ENCODE measurements at regions not wholly inside any gene's neighbourhood (a gene's known extent, or its start where the extent isn't known, plus 50 kb on each side); places are given as distances from the start of the nearest gene placed in this dataset.
"Not testable (repeated sequence)": the region's sequence is repeated elsewhere in the genome, so short reads cannot be mapped to it uniquely, and the experiment has no call there.

- POLR2A ChIA-PET: no interaction called here
- CTCF ChIA-PET (ENCODE audit: low intra/inter-chr PET ratio, low total read pairs): no interaction called here
- Histone ChIP-seq H3K36me3 (replicated peaks in 1 of 2; ENCODE audit: control insufficient read depth in 1 of 2, insufficient read depth in 2 of 2, low read length in 2 of 2) (no peaks in the 10 kb centered on the region), H3K9me3 (ENCODE audit: low read length) (no peaks in the 10 kb centered on the region), H3K4me1 (ENCODE audit: insufficient read depth, low read length) (no peaks in the 10 kb centered on the region), H2AFZ (ENCODE audit: low read length) (no peak overlapping the region), H3K27me3 (ENCODE audit: control insufficient read depth in 1 of 2, insufficient read depth in 2 of 2, low read length in 2 of 2) (no peaks in the 10 kb centered on the region; a peak in 1 of 5 replicates), H3K9ac (ENCODE audit: insufficient read depth, low read depth, low read length) (no peak overlapping the region), H3K4me2 (ENCODE audit: low read depth, low read length) (no peak overlapping the region), H4K20me1 (ENCODE audit: insufficient read depth, low read length) (no peaks in the 10 kb centered on the region), H3K27ac (ENCODE audit: extremely low read length, insufficient read depth, low read length) (no peak overlapping the region), H3K79me2 (ENCODE audit: insufficient read depth, low read length) (no peaks in the 10 kb centered on the region), H3K4me3 (replicated peaks in 1 of 3; ENCODE audit: insufficient read depth in 1 of 3, low read depth in 2 of 3, low read length in 3 of 3) (no peak overlapping the region)
- 0% methylated on average over 2 of the region's 2 CpGs for WGBS (ENCODE audit: low lambda C conversion rate)
- ATAC-seq (no peak), FAIRE-seq (no peak), DNase-seq (ENCODE audit: low spot score) (no peak)
- TF ChIP-seq HDAC6 (IDR thresholded peaks at IDR 0.05; ENCODE audit: low read depth, low read length): no peak
- no peak for TF ChIP-seq ZNF12 (CRISPR knock-in tag; IDR thresholded peaks at IDR 0.05)
- 0 out of 2 replicates have a peak, but pooled peaks have one; percentile 6 for TF ChIP-seq CEBPB (IDR thresholded peaks at IDR 0.05; ENCODE audit: borderline replicate concordance, low read depth, low read length)
- BruUV-seq (replicated peaks): no TSS peak
- intact Hi-C loops (cut with micrococcal nuclease; ENCODE audit: unreplicated experiment): no loop called here
- in situ Hi-C loops (cut with HindIII; ENCODE audit: extremely low pct_ligation_motif_present, low pct_unique_long_range_greater_than_20kb): no loop called here
Measured at GRCh38 chr6:76914737-76915136, 548.6 kb downstream of the HTR1B start.

GRCh38 chr6:76905541-76905940, 557.8 kb downstream of the HTR1B start:
- H4K20me1 ChIP-seq (ENCODE audit: insufficient read depth, low read length); BruUV-seq (replicated peaks); ATAC-seq; POLR2A ChIA-PET; H3K9ac ChIP-seq (ENCODE audit: insufficient read depth, low read depth, low read length); intact Hi-C loops (cut with micrococcal nuclease; ENCODE audit: unreplicated experiment); DNase-seq (ENCODE audit: low spot score); FAIRE-seq; H3K4me2 ChIP-seq (ENCODE audit: low read depth, low read length); H3K9me3 ChIP-seq (ENCODE audit: low read length); H3K27ac ChIP-seq (ENCODE audit: extremely low read length, insufficient read depth, low read length); H3K4me3 ChIP-seq (replicated peaks in 1 of 3; ENCODE audit: insufficient read depth in 1 of 3, low read depth in 2 of 3, low read length in 3 of 3); H3K36me3 ChIP-seq (replicated peaks in 1 of 2; ENCODE audit: control insufficient read depth in 1 of 2, insufficient read depth in 2 of 2, low read length in 2 of 2); H3K79me2 ChIP-seq (ENCODE audit: insufficient read depth, low read length); CTCF ChIA-PET (ENCODE audit: low intra/inter-chr PET ratio, low total read pairs); in situ Hi-C loops (cut with HindIII; ENCODE audit: extremely low pct_ligation_motif_present, low pct_unique_long_range_greater_than_20kb); H3K4me1 ChIP-seq (ENCODE audit: insufficient read depth, low read length); H2AFZ ChIP-seq (ENCODE audit: low read length); H3K27me3 ChIP-seq (ENCODE audit: control insufficient read depth in 1 of 2, insufficient read depth in 2 of 2, low read length in 2 of 2): not testable (repeated sequence)
- WGBS (ENCODE audit: low lambda C conversion rate): no CpG with 5 or more reads among the region's 6 CpGs
- peak; percentile 33; the same call in 1 of the 2 replicates for TF ChIP-seq ZNF281 (CRISPR knock-in tag; IDR thresholded peaks at IDR 0.05; ENCODE audit: borderline replicate concordance)

All from HepG2 (cell line).